ENCODE measurements at regions not wholly inside any gene's neighbourhood (a gene's known extent, or its start where the extent isn't known, plus 50 kb on each side); places are given as distances from the start of the nearest gene placed in this dataset.
"Not testable (repeated sequence)": the region's sequence is repeated elsewhere in the genome, so short reads cannot be mapped to it uniquely, and the experiment has no call there.

GRCh38 chr17:31724026-31724425, 135.0 kb downstream of the COPRS start:
- DNase-seq (ENCODE audit: low spot score) = no peak
- no TSS peak for BruUV-seq (replicated peaks)
- CTCF ChIA-PET (ENCODE audit: unreplicated experiment) = no interaction called here
- no peak overlapping the region for H3K27ac ChIP-seq (ENCODE audit: low read depth, low read length, poor library complexity, severe bottlenecking)
- no peaks in the 10 kb centered on the region for H3K79me2 ChIP-seq (ENCODE audit: insufficient read depth, low read depth, low read length)
- H3K9me2 ChIP-seq (ENCODE audit: insufficient read depth, low read length) = no peaks in the 10 kb centered on the region
- H3K4me1 ChIP-seq (ENCODE audit: insufficient read depth, low read length, poor library complexity, severe bottlenecking) = no peaks in the 10 kb centered on the region
- H3K36me3 ChIP-seq (ENCODE audit: insufficient read depth, low read length) = no peaks in the 10 kb centered on the region
- no peaks in the 10 kb centered on the region for H3K9me3 ChIP-seq (ENCODE audit: low read length)
- TF ChIP-seq EZH2phosphoT487 (IDR thresholded peaks at IDR 0.05; ENCODE audit: borderline replicate concordance, low read depth, low read length) (no peak), CTCF (conservative IDR thresholded peaks at IDR 0.05; ENCODE audit: low read length) (no peak)
- H4K20me1 ChIP-seq (ENCODE audit: insufficient read depth, low read length) = no peaks in the 10 kb centered on the region
- no peak overlapping the region for H2AFZ ChIP-seq (ENCODE audit: low read length)
- H3K4me3 ChIP-seq (ENCODE audit: low read depth, low read length, poor library complexity, severe bottlenecking) = no peak overlapping the region
- H3K4me2 ChIP-seq (ENCODE audit: low read length) = no peak overlapping the region
- POLR2A ChIA-PET = no interaction called here
- intact Hi-C loops (cut with micrococcal nuclease; ENCODE audit: unreplicated experiment) = no loop called here

- no TSS peak for BruUV-seq (replicated peaks)
- Histone ChIP-seq H3K4me1 (ENCODE audit: insufficient read depth, low read length, poor library complexity, severe bottlenecking) (no peaks in the 10 kb centered on the region), H3K9me3 (ENCODE audit: low read length) (no peaks in the 10 kb centered on the region), H3K9me2 (ENCODE audit: insufficient read depth, low read length) (no peaks in the 10 kb centered on the region), H3K27ac (ENCODE audit: low read depth, low read length, poor library complexity, severe bottlenecking) (no peak overlapping the region), H3K4me3 (ENCODE audit: low read depth, low read length, poor library complexity, severe bottlenecking) (no peak overlapping the region), H3K79me2 (ENCODE audit: insufficient read depth, low read depth, low read length) (no peaks in the 10 kb centered on the region), H2AFZ (ENCODE audit: low read length) (no peak overlapping the region), H3K36me3 (ENCODE audit: insufficient read depth, low read length) (no peaks in the 10 kb centered on the region), H4K20me1 (ENCODE audit: insufficient read depth, low read length) (no peaks in the 10 kb centered on the region), H3K4me2 (ENCODE audit: low read length) (no peak overlapping the region)
- no peak for TF ChIP-seq CTCF (conservative IDR thresholded peaks at IDR 0.05; ENCODE audit: low read length)
- no peak for TF ChIP-seq EZH2phosphoT487 (IDR thresholded peaks at IDR 0.05; ENCODE audit: borderline replicate concordance, low read depth, low read length)
- ChIA-PET POLR2A (no interaction called here), CTCF (ENCODE audit: unreplicated experiment) (no interaction called here)
- intact Hi-C loops (cut with micrococcal nuclease; ENCODE audit: unreplicated experiment) = no loop called here
- no peak for DNase-seq (ENCODE audit: low spot score)
These were observed 136.6 kb downstream of the COPRS start for GRCh38 chr17:31722251-31723056.

GRCh38 chr17:31721291-31722025, 137.6 kb downstream of the COPRS start:
- intact Hi-C loops (cut with micrococcal nuclease; ENCODE audit: unreplicated experiment) = no loop called here
- POLR2A ChIA-PET = no interaction called here

GRCh38 chr17:31717251-31717650, 141.8 kb downstream of the COPRS start:
- intact Hi-C loops (cut with micrococcal nuclease; ENCODE audit: unreplicated experiment); BruUV-seq (replicated peaks): not testable (repeated sequence)

More at GRCh38 chr17:31721291-31722025, 137.6 kb downstream of the COPRS start:
- TF ChIP-seq EZH2phosphoT487 (IDR thresholded peaks at IDR 0.05; ENCODE audit: borderline replicate concordance, low read depth, low read length) = no peak
- DNase-seq (ENCODE audit: low spot score) = no peak
- Histone ChIP-seq H3K27ac (ENCODE audit: low read depth, low read length, poor library complexity, severe bottlenecking) (no peak overlapping the region), H3K36me3 (ENCODE audit: insufficient read depth, low read length) (no peaks in the 10 kb centered on the region), H3K9me2 (ENCODE audit: insufficient read depth, low read length) (no peaks in the 10 kb centered on the region), H3K4me2 (ENCODE audit: low read length) (no peak overlapping the region), H3K4me1 (ENCODE audit: insufficient read depth, low read length, poor library complexity, severe bottlenecking) (no peaks in the 10 kb centered on the region), H3K9me3 (ENCODE audit: low read length) (no peaks in the 10 kb centered on the region), H4K20me1 (ENCODE audit: insufficient read depth, low read length) (no peaks in the 10 kb centered on the region), H3K4me3 (ENCODE audit: low read depth, low read length, poor library complexity, severe bottlenecking) (no peak overlapping the region), H2AFZ (ENCODE audit: low read length) (no peak overlapping the region), H3K79me2 (ENCODE audit: insufficient read depth, low read depth, low read length) (no peaks in the 10 kb centered on the region)
- CTCF ChIA-PET (ENCODE audit: unreplicated experiment) = no interaction called here
- no TSS peak for BruUV-seq (replicated peaks)

More at GRCh38 chr17:31717251-31717650, 141.8 kb downstream of the COPRS start:
- H3K4me2 ChIP-seq (ENCODE audit: low read length); H3K79me2 ChIP-seq (ENCODE audit: insufficient read depth, low read depth, low read length); H3K4me1 ChIP-seq (ENCODE audit: insufficient read depth, low read length, poor library complexity, severe bottlenecking); H4K20me1 ChIP-seq (ENCODE audit: insufficient read depth, low read length); H2AFZ ChIP-seq (ENCODE audit: low read length); CTCF ChIA-PET (ENCODE audit: unreplicated experiment); H3K36me3 ChIP-seq (ENCODE audit: insufficient read depth, low read length); H3K27ac ChIP-seq (ENCODE audit: low read depth, low read length, poor library complexity, severe bottlenecking); DNase-seq (ENCODE audit: low spot score); H3K9me2 ChIP-seq (ENCODE audit: insufficient read depth, low read length); H3K9me3 ChIP-seq (ENCODE audit: low read length); H3K4me3 ChIP-seq (ENCODE audit: low read depth, low read length, poor library complexity, severe bottlenecking): not testable (repeated sequence)
- POLR2A ChIA-PET = interaction anchor here (0.7 kb wide), 1 partner anchor 177 kb away, joined by 3 read pairs; no protein-coding TSS in a partner anchor
